Stimulated activated naive CD4-positive, alpha-beta T cell (primary cell): ENCODE measurements at regions not wholly inside any gene's neighbourhood (a gene's known extent, or its start where the extent isn't known, plus 50 kb on each side); places are given as distances from the start of the nearest gene placed in this dataset.
"Not testable (repeated sequence)": the region's sequence is repeated elsewhere in the genome, so short reads cannot be mapped to it uniquely, and the experiment has no call there.

Experiments used
- DNase-seq, 6 experiments: peaks; one replicate each; lab custom pipeline; 2025; lab: John Stamatoyannopoulos, UW

GRCh38 chr15:44817797-44818196 lies 81.5 kb downstream of the TRIM69 start:
- not testable (repeated sequence) for DNase-seq

GRCh38 chr15:44819331-44819987 lies 83.1 kb downstream of the TRIM69 start:
- not testable (repeated sequence) for DNase-seq

- DNase-seq = not testable (repeated sequence)
Observed at GRCh38 chr15:44820535-44820934, 84.2 kb downstream of the TRIM69 start.

GRCh38 chr15:44820967-44821366 lies 84.6 kb downstream of the TRIM69 start:
- DNase-seq = not testable (repeated sequence)

- DNase-seq = not testable (repeated sequence)
Observed at GRCh38 chr15:44824277-44825145, 88.2 kb downstream of the TRIM69 start.

- DNase-seq = not testable (repeated sequence)
Observed at GRCh38 chr15:44826583-44826982, 90.3 kb downstream of the TRIM69 start.

- not testable (repeated sequence) for DNase-seq
Observed at GRCh38 chr15:44828229-44828914, 92.0 kb downstream of the TRIM69 start.

- DNase-seq = not testable (repeated sequence)
Observed at GRCh38 chr15:44829150-44829549, 92.8 kb downstream of the TRIM69 start.

GRCh38 chr15:44830692-44831408 lies 94.5 kb downstream of the TRIM69 start:
- not testable (repeated sequence) for DNase-seq

- DNase-seq = not testable (repeated sequence)
Observed at GRCh38 chr15:44831409-44831741, 95.0 kb downstream of the TRIM69 start.

- DNase-seq = not testable (repeated sequence)
Observed at GRCh38 chr15:44832133-44832532, 95.8 kb downstream of the TRIM69 start.

- not testable (repeated sequence) for DNase-seq
Observed at GRCh38 chr15:44833081-44833480, 96.8 kb downstream of the TRIM69 start.

- not testable (repeated sequence) for DNase-seq
Observed at GRCh38 chr15:44833761-44834160, 97.4 kb downstream of the TRIM69 start.

GRCh38 chr15:44835082-44835481 lies 98.8 kb downstream of the TRIM69 start:
- not testable (repeated sequence) for DNase-seq

GRCh38 chr15:44836094-44836493 lies 99.8 kb downstream of the TRIM69 start:
- no peak for DNase-seq

GRCh38 chr15:44838929-44839328 lies 102.6 kb downstream of the TRIM69 start:
- DNase-seq = not testable (repeated sequence)

- not testable (repeated sequence) for DNase-seq
Observed at GRCh38 chr15:44841762-44842161, 105.4 kb downstream of the TRIM69 start.

- DNase-seq = not testable (repeated sequence)
Observed at GRCh38 chr15:44842883-44843282, 106.6 kb downstream of the TRIM69 start.

GRCh38 chr15:44844936-44845335 lies 108.6 kb downstream of the TRIM69 start:
- not testable (repeated sequence) for DNase-seq

- DNase-seq = not testable (repeated sequence)
Observed at GRCh38 chr15:44846156-44846555, 109.8 kb downstream of the TRIM69 start.

GRCh38 chr15:44847555-44847954 lies 108.9 kb upstream of the TERB2 start:
- not testable (repeated sequence) for DNase-seq

GRCh38 chr15:44848859-44849258 lies 107.6 kb upstream of the TERB2 start:
- not testable (repeated sequence) for DNase-seq
